H1 (cell line): ENCODE measurements at regions not wholly inside any gene's neighbourhood (a gene's known extent, or its start where the extent isn't known, plus 50 kb on each side); places are given as distances from the start of the nearest gene placed in this dataset.

Experiments used
- CTCF ChIA-PET: fragments of 300-600 bp; sonication (Branson Sonifier 250); formaldehyde crosslinking; loops from one replicate; lab custom pipeline; 2021; ENCODE audit not compliant: partially characterized antibody; lab: Charles Lee
- POLR2A ChIA-PET: fragments of 300-600 bp; sonication (Branson Sonifier 250); formaldehyde crosslinking; loops from one replicate; lab custom pipeline; 2021; ENCODE audit warnings: inconsistent platforms; ENCODE audit not compliant: partially characterized antibody; lab: Charles Lee
- DNase-seq, 2 experiments: peaks; one replicate each; pipeline versions ENCODE4 v3.0.0 to v3.0.0-alpha.2; 2010 to 2022; ENCODE audit warnings: low spot score in 2 of 2, low read depth in 1 of 2, mixed read lengths in 1 of 2
- FAIRE-seq: peaks from 2 replicates; lab custom pipeline; 2011; peaks lifted over from hg19 to GRCh38; lab: Jason Lieb, UNC
- H2AFZ ChIP-seq: 2 replicates; pipeline ENCODE4 v1.8.1; 2012; ENCODE audit warnings: low read length, inconsistent platforms
- H2AK5ac ChIP-seq: 2 replicates; pipeline ENCODE4 v1.6.1; 2013; ENCODE audit warnings: low read depth, low read length
- H2BK120ac ChIP-seq: replicated peaks from 2 replicates; pipeline ENCODE3; 2013; ENCODE audit warnings: low read depth, low read length, inconsistent platforms
- H2BK12ac ChIP-seq: 2 replicates; pipeline ENCODE4 v1.6.1; 2013; ENCODE audit warnings: low read depth, low read length
- H2BK15ac ChIP-seq: 2 replicates; pipeline ENCODE4 v1.6.1; 2013; ENCODE audit warnings: low read length
- H2BK20ac ChIP-seq: 2 replicates; pipeline ENCODE4 v1.6.1; 2013; ENCODE audit warnings: low read length
- H2BK5ac ChIP-seq: 2 replicates; pipeline ENCODE4 v1.6.1; 2013; ENCODE audit warnings: low read depth, low read length
- H3K14ac ChIP-seq: 2 replicates; pipeline ENCODE4 v1.6.1; 2013; ENCODE audit warnings: inconsistent platforms; ENCODE audit not compliant: insufficient read length
- H3K18ac ChIP-seq: 2 replicates; pipeline ENCODE4 v1.6.1; 2013; ENCODE audit warnings: low read length; ENCODE audit errors: extremely low read depth
- H3K23ac ChIP-seq: 2 replicates; pipeline ENCODE4 v1.6.1; 2013; ENCODE audit warnings: inconsistent platforms; ENCODE audit not compliant: insufficient read length
- H3K23me2 ChIP-seq: 2 replicates; pipeline ENCODE4 v1.6.1; 2013; ENCODE audit warnings: low read depth, low read length
- H3K27ac ChIP-seq: 2 replicates; pipeline ENCODE4 v1.6.1; 2011; ENCODE audit warnings: low read depth, low read length, inconsistent platforms
- H3K27me3 ChIP-seq, 4 experiments: replicated peaks in 1 of 4; 1 replicate in 1 of 4; 2 replicates in 3 of 4; pipeline versions ENCODE4 v1.6.1 to v1.8.1; 2011 to 2013; ENCODE audit warnings: low read length in 3 of 4, mild to moderate bottlenecking in 3 of 4, inconsistent platforms in 2 of 4, mixed read lengths in 2 of 4, moderate library complexity in 1 of 4; ENCODE audit not compliant: control insufficient read depth in 3 of 4, insufficient read depth in 3 of 4; ENCODE audit errors: extremely low read depth in 1 of 4
- H3K36me3 ChIP-seq, 4 experiments: 2 replicates each; pipeline versions ENCODE4 v1.6.1 to v1.8.1; 2011 to 2013; ENCODE audit warnings: mild to moderate bottlenecking in 4 of 4, low read length in 3 of 4, moderate library complexity in 2 of 4, control low read depth in 1 of 4, inconsistent platforms in 1 of 4; ENCODE audit not compliant: insufficient read depth in 4 of 4, control insufficient read depth in 2 of 4
- H3K4ac ChIP-seq: replicated peaks from 2 replicates; pipeline ENCODE3; 2013; ENCODE audit warnings: low read length, low read depth, mixed read lengths, inconsistent platforms; ENCODE audit not compliant: insufficient read length
- H3K4me1 ChIP-seq, 4 experiments: replicated peaks in 1 of 4; 1 replicate in 1 of 4; 2 replicates in 3 of 4; pipeline versions ENCODE4 v1.6.1 to v1.8.1; 2011 to 2013; ENCODE audit warnings: low read length in 3 of 4, inconsistent platforms in 2 of 4, mixed read lengths in 1 of 4; ENCODE audit not compliant: insufficient read depth in 4 of 4, control insufficient read depth in 3 of 4
- H3K4me2 ChIP-seq, 2 experiments: 2 replicates each; pipeline versions ENCODE4 v1.6.1 to v1.8.1; 2011 to 2013; ENCODE audit warnings: low read depth in 2 of 2, low read length in 2 of 2, control low read depth in 1 of 2, inconsistent platforms in 1 of 2, mild to moderate bottlenecking in 1 of 2; ENCODE audit not compliant: insufficient read depth in 1 of 2
- H3K4me3 ChIP-seq, 4 experiments: fragments of 200-600, 300-600 bp in 1 of 4; sonication (generic), shearing (Covaris generic), sonication (Bioruptor Twin) in 1 of 4; 2 replicates each; pipeline versions ENCODE4 v1.5.1 to v1.8.1; 2011 to 2016; ENCODE audit warnings: low read length in 4 of 4, low read depth in 3 of 4, control low read depth in 2 of 4, inconsistent platforms in 2 of 4, mild to moderate bottlenecking in 2 of 4, mixed read lengths in 1 of 4, moderate library complexity in 1 of 4; ENCODE audit not compliant: insufficient read depth in 2 of 4; ENCODE audit errors: extremely low read depth in 1 of 4
- H3K56ac ChIP-seq: replicated peaks from 2 replicates; pipeline ENCODE3; 2013; ENCODE audit warnings: low read depth, mild to moderate bottlenecking, mixed read lengths, low read length, inconsistent platforms; ENCODE audit not compliant: insufficient read length
- H3K79me1 ChIP-seq: 2 replicates; pipeline ENCODE4 v1.6.1; 2013; ENCODE audit warnings: low read depth, low read length, control low read depth
- H3K79me2 ChIP-seq, 2 experiments: 2 replicates each; pipeline versions ENCODE4 v1.6.1 to v1.8.1; 2012 to 2013; ENCODE audit warnings: low read length in 2 of 2, mild to moderate bottlenecking in 2 of 2, inconsistent platforms in 1 of 2; ENCODE audit not compliant: insufficient read depth in 2 of 2, control insufficient read depth in 1 of 2
- H3K9ac ChIP-seq, 4 experiments: replicated peaks in 1 of 4; 1 replicate in 1 of 4; 2 replicates in 3 of 4; pipeline versions ENCODE4 v1.6.1 to v1.8.1; 2011 to 2013; ENCODE audit warnings: low read depth in 3 of 4, low read length in 3 of 4, control low read depth in 2 of 4, mild to moderate bottlenecking in 2 of 4, moderate library complexity in 2 of 4, inconsistent platforms in 1 of 4; ENCODE audit errors: extremely low read depth in 1 of 4
- H3K9me3 ChIP-seq, 2 experiments: 2 replicates each; pipeline versions ENCODE4 v1.6.1 to v1.8.1; 2012 to 2013; ENCODE audit warnings: mild to moderate bottlenecking in 2 of 2, moderate library complexity in 2 of 2, control low read depth in 1 of 2, inconsistent platforms in 1 of 2, low read depth in 1 of 2, low read length in 1 of 2, mixed read lengths in 1 of 2; ENCODE audit not compliant: insufficient read depth in 2 of 2
- H4K20me1 ChIP-seq, 2 experiments: replicated peaks in 1 of 2; 2 replicates each; pipeline versions ENCODE3 to v1.8.1; 2011 to 2013; ENCODE audit warnings: inconsistent platforms in 2 of 2, low read length in 2 of 2, mild to moderate bottlenecking in 1 of 2; ENCODE audit not compliant: insufficient read depth in 2 of 2, control insufficient read depth in 1 of 2
- H4K5ac ChIP-seq: 2 replicates; pipeline ENCODE4 v1.6.1; 2013; ENCODE audit warnings: low read length, low read depth, mixed read lengths, inconsistent platforms; ENCODE audit not compliant: insufficient read length
- H4K8ac ChIP-seq: 2 replicates; pipeline ENCODE4 v1.8.0; 2013; ENCODE audit warnings: mild to moderate bottlenecking, moderate library complexity, low read length, inconsistent platforms; ENCODE audit not compliant: insufficient read depth; ENCODE audit errors: extremely low read depth
- H4K91ac ChIP-seq: replicated peaks from 2 replicates; pipeline ENCODE3; 2013; ENCODE audit warnings: low read length, mixed read lengths, inconsistent platforms; ENCODE audit not compliant: insufficient read length
- SIX5 ChIP-seq: IDR thresholded peaks from 2 replicates; pipeline ENCODE4 v1.6.1; 2011; ENCODE audit warnings: mild to moderate bottlenecking, low read depth, low read length
- TF ChIP-seq, protein P1 (sequence below): fragments of 300-600 bp; sonication (generic); IDR thresholded peaks from 2 replicates; pipeline ENCODE4 v1.7.1; 2012; ENCODE audit warnings: low read length, moderate library complexity, mild to moderate bottlenecking, inconsistent platforms; ENCODE audit not compliant: insufficient replicate concordance

GRCh38 chr4:19776929-19777328, 474.8 kb upstream of the SLIT2 start:
- Histone ChIP-seq H2BK5ac (no peak overlapping the region), H3K27me3 (no peaks in the 10 kb centered on the region), H3K79me1 (no peaks in the 10 kb centered on the region), H3K23ac (no peak overlapping the region), H3K27ac (no peak overlapping the region), H3K36me3 (no peaks in the 10 kb centered on the region), H3K14ac (no peak overlapping the region), H3K18ac (no peak overlapping the region), H3K23me2 (no peaks in the 10 kb centered on the region), H2BK20ac (no peak overlapping the region), H3K9me3 (no peaks in the 10 kb centered on the region), H2BK15ac (no peak overlapping the region), H4K20me1 (no peaks in the 10 kb centered on the region), H3K4me1 (no peaks in the 10 kb centered on the region), H3K9ac (no peak overlapping the region), H3K79me2 (no peaks in the 10 kb centered on the region), H2AK5ac (no peak overlapping the region), H3K56ac (no peak overlapping the region), H3K4me3 (no peak overlapping the region), H3K4me2 (no peak overlapping the region), H2BK120ac (no peak overlapping the region), H2AFZ (no peak overlapping the region), H3K4ac (no peak overlapping the region), H4K91ac (no peak overlapping the region), H4K8ac (no peak overlapping the region), H2BK12ac (no peak overlapping the region), H4K5ac (no peak overlapping the region)
- DNase-seq, result no peak
- CTCF ChIA-PET, result interaction anchor here (1.1 to 1.6 kb wide), 2 partner anchors 14 to 32 kb away, joined by 3 to 7 read pairs; no protein-coding TSS in a partner anchor
- POLR2A ChIA-PET, result no interaction called here
- FAIRE-seq, result no peak
- TF ChIP-seq, protein P1, sequence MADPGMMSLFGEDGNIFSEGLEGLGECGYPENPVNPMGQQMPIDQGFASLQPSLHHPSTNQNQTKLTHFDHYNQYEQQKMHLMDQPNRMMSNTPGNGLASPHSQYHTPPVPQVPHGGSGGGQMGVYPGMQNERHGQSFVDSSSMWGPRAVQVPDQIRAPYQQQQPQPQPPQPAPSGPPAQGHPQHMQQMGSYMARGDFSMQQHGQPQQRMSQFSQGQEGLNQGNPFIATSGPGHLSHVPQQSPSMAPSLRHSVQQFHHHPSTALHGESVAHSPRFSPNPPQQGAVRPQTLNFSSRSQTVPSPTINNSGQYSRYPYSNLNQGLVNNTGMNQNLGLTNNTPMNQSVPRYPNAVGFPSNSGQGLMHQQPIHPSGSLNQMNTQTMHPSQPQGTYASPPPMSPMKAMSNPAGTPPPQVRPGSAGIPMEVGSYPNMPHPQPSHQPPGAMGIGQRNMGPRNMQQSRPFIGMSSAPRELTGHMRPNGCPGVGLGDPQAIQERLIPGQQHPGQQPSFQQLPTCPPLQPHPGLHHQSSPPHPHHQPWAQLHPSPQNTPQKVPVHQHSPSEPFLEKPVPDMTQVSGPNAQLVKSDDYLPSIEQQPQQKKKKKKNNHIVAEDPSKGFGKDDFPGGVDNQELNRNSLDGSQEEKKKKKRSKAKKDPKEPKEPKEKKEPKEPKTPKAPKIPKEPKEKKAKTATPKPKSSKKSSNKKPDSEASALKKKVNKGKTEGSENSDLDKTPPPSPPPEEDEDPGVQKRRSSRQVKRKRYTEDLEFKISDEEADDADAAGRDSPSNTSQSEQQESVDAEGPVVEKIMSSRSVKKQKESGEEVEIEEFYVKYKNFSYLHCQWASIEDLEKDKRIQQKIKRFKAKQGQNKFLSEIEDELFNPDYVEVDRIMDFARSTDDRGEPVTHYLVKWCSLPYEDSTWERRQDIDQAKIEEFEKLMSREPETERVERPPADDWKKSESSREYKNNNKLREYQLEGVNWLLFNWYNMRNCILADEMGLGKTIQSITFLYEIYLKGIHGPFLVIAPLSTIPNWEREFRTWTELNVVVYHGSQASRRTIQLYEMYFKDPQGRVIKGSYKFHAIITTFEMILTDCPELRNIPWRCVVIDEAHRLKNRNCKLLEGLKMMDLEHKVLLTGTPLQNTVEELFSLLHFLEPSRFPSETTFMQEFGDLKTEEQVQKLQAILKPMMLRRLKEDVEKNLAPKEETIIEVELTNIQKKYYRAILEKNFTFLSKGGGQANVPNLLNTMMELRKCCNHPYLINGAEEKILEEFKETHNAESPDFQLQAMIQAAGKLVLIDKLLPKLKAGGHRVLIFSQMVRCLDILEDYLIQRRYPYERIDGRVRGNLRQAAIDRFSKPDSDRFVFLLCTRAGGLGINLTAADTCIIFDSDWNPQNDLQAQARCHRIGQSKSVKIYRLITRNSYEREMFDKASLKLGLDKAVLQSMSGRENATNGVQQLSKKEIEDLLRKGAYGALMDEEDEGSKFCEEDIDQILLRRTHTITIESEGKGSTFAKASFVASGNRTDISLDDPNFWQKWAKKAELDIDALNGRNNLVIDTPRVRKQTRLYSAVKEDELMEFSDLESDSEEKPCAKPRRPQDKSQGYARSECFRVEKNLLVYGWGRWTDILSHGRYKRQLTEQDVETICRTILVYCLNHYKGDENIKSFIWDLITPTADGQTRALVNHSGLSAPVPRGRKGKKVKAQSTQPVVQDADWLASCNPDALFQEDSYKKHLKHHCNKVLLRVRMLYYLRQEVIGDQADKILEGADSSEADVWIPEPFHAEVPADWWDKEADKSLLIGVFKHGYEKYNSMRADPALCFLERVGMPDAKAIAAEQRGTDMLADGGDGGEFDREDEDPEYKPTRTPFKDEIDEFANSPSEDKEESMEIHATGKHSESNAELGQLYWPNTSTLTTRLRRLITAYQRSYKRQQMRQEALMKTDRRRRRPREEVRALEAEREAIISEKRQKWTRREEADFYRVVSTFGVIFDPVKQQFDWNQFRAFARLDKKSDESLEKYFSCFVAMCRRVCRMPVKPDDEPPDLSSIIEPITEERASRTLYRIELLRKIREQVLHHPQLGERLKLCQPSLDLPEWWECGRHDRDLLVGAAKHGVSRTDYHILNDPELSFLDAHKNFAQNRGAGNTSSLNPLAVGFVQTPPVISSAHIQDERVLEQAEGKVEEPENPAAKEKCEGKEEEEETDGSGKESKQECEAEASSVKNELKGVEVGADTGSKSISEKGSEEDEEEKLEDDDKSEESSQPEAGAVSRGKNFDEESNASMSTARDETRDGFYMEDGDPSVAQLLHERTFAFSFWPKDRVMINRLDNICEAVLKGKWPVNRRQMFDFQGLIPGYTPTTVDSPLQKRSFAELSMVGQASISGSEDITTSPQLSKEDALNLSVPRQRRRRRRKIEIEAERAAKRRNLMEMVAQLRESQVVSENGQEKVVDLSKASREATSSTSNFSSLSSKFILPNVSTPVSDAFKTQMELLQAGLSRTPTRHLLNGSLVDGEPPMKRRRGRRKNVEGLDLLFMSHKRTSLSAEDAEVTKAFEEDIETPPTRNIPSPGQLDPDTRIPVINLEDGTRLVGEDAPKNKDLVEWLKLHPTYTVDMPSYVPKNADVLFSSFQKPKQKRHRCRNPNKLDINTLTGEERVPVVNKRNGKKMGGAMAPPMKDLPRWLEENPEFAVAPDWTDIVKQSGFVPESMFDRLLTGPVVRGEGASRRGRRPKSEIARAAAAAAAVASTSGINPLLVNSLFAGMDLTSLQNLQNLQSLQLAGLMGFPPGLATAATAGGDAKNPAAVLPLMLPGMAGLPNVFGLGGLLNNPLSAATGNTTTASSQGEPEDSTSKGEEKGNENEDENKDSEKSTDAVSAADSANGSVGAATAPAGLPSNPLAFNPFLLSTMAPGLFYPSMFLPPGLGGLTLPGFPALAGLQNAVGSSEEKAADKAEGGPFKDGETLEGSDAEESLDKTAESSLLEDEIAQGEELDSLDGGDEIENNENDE, result no peak
- TF ChIP-seq SIX5, result no peak
